Pancreas (tissue), 10 donors: ENCODE measurements at regions not wholly inside any gene's neighbourhood (a gene's known extent, or its start where the extent isn't known, plus 50 kb on each side); places are given as distances from the start of the nearest gene placed in this dataset.

Source experiments
- ATAC-seq, 4 donors: fragments of 200-7000 bp; cut with Tn5 transposase; one replicate each; pipeline versions ENCODE4 v1.8.0 to v1.9.1; 2020; ENCODE audit warnings: mild to moderate bottlenecking in 4 of 4, moderate library complexity in 4 of 4
- DNase-seq, 6 donors: peaks; one replicate each; pipeline ENCODE4 v3.0.0-alpha.2; 2020
- FAIRE-seq: peaks from 2 replicates; lab custom pipeline; 2012; peaks lifted over from hg19 to GRCh38; lab: Jason Lieb, UNC
- H3K27ac ChIP-seq, 4 donors: fragments of 200-600 bp; sonication (generic); 1 replicate in 3 of 4; 2 replicates in 1 of 4; pipeline versions ENCODE4 v1.5.0 to v1.8.0; 2020
- H3K27me3 ChIP-seq, 4 donors: fragments of 200-600 bp; one replicate each; pipeline ENCODE4 v1.8.0; 2021
- H3K36me3 ChIP-seq, 3 donors: fragments of 200-600 bp; sonication (generic) in 1 of 3; one replicate each; pipeline versions ENCODE4 v1.5.0 to v1.8.0; 2020 to 2021
- H3K4me1 ChIP-seq, 3 donors: fragments of 200-600 bp; one replicate each; pipeline ENCODE4 v1.8.0; 2021
- H3K4me3 ChIP-seq, 4 donors: fragments of 200-600 bp; sonication (generic) in 2 of 4; one replicate each; pipeline versions ENCODE4 v1.5.0 to v1.8.0; 2020 to 2021
- H3K9me3 ChIP-seq, 4 donors: fragments of 200-600 bp; one replicate each; pipeline ENCODE4 v1.8.0; 2021
- WGBS, 2 donors: extraction: QIAGEN DNeasy Blood & Tissue Kit; methylation state at CpG; one replicate each; pipeline ENCODE4 v1.1.7; 2013; 5-methylcytosine and 5-hydroxymethylcytosine counted together
- intact Hi-C, 3 donors: fragments of 100-400 bp; cut with DNase I; formaldehyde crosslinking; loops; one replicate each; pipeline versions ENCODE4 v1.11.1 to v1.14.2; 2022
- TF ChIP-seq, protein P1 (sequence below), 4 donors: fragments of 200-600 bp; sonication (generic) in 3 of 4; IDR thresholded peaks; one replicate each; pipeline versions ENCODE4 v1.5.0 to v1.8.0; 2021; ENCODE audit warnings: antibody characterized with exemption in 4 of 4
- donor health status: healthy with polysubstance abuse.
- donor health status: DM: no; HTN: no; CAD: no; lungs with moderate emphysema.
- donor health status: DM: no; HTN: no; CAD: no.
- donor health status: control.
- donor health status: control.
- donor health status: Bipolar disorder and iron deficiency.
- donor health status: DM: yes; HTN: yes; CAD: no.
- donor health status: DM: no; HTN: no; CAD: no.
- donor health status: DM: no; HTN: no; CAD: no.
- donor health status: DM: yes; HTN: yes; CAD: no.

DNA sequence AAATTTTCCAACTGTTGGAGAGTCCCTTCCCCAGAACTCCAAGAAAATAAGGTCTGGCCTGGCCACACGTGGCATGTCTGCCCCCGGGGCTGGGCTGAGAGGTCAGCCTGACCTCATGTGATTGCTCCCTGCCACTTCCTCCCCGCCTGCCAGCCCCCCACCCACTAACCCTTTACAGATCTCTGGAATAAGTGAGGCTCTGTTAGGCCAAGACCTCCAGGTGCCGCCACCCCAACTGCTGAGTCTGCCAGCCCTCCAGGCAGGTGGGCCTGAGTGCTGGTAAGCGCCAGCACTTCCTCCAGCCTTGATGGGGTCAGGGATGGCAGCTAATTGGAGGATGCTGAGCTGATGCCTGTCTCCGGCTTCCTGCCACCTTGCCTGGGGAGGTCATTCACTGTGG, 658.4 kb downstream of the MED13L start:
- no peaks in the 10 kb centered on the region for H3K27me3 ChIP-seq
- H3K9me3 ChIP-seq = no peaks in the 10 kb centered on the region
- DNase-seq (peak in 1 of 6 donors; percentile 41), ATAC-seq (no peak), FAIRE-seq (no peak)
- H3K27ac ChIP-seq = no peak overlapping the region
- H3K4me1 ChIP-seq = no peaks in the 10 kb centered on the region
- no peaks in the 10 kb centered on the region for H3K36me3 ChIP-seq
- WGBS, 2 donors = 64 to 66% methylated on average over 6 of the region's 6 CpGs
- no peak overlapping the region for H3K4me3 ChIP-seq
- intact Hi-C loops = no loop called here
- TF ChIP-seq, protein P1, sequence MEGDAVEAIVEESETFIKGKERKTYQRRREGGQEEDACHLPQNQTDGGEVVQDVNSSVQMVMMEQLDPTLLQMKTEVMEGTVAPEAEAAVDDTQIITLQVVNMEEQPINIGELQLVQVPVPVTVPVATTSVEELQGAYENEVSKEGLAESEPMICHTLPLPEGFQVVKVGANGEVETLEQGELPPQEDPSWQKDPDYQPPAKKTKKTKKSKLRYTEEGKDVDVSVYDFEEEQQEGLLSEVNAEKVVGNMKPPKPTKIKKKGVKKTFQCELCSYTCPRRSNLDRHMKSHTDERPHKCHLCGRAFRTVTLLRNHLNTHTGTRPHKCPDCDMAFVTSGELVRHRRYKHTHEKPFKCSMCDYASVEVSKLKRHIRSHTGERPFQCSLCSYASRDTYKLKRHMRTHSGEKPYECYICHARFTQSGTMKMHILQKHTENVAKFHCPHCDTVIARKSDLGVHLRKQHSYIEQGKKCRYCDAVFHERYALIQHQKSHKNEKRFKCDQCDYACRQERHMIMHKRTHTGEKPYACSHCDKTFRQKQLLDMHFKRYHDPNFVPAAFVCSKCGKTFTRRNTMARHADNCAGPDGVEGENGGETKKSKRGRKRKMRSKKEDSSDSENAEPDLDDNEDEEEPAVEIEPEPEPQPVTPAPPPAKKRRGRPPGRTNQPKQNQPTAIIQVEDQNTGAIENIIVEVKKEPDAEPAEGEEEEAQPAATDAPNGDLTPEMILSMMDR (IDR thresholded peaks at IDR 0.05) = no peak

DNA sequence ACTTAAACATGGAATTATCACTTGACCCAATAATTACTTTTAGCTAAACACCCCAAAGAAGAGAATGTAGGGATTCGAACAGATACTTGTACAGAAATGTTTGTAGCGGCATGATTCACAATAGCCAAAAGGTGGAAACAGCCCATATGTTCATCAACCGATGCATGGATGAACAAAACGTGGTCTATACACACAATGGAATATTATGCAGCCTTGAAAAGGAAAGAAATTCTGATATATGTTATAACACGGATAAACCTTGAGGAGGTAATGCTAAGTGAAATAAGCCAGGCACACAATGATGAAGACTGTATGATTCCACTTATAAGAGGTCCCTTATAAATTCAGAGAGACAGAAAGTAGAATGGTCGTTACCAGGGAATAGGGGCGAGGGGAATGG, 659.4 kb downstream of the MED13L start:
- TF ChIP-seq, protein P1 (IDR thresholded peaks at IDR 0.05) = no peak
- no peak for ATAC-seq
- FAIRE-seq = no peak
- H3K36me3 ChIP-seq = no peaks in the 10 kb centered on the region
- no peaks in the 10 kb centered on the region for H3K27me3 ChIP-seq
- 77 to 85% methylated on average over 7 of the region's 7 CpGs for WGBS, 2 donors
- no peak overlapping the region for H3K4me3 ChIP-seq
- DNase-seq = no peak
- no peaks in the 10 kb centered on the region for H3K4me1 ChIP-seq
- intact Hi-C loops = no loop called here
- no peak overlapping the region for H3K27ac ChIP-seq
- no peaks in the 10 kb centered on the region for H3K9me3 ChIP-seq

DNA sequence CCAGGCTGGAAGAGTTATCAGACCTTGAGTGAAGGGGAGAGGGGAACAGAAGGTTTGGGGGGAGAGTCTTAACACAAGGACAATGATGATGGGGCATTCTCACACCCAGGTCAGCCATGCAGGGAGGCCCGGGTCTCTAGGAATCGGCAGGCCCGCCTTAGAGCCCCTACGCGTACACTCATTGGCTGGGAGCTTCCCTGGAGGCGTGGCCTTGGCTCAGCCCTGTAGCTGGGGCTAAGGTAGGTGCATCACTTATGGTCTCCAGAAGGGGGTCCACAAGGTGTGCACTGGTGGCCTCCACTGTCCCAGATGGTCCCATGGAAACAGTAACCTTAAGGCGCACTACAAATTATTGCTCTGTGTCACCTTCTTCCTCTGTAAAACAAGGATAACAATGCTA, 660.1 kb downstream of the MED13L start:
- no peak for FAIRE-seq
- H3K27ac ChIP-seq = no peak overlapping the region
- no peaks in the 10 kb centered on the region for H3K4me1 ChIP-seq
- no peak for DNase-seq
- WGBS, 2 donors = 82 to 89% methylated on average over 7 of the region's 7 CpGs
- H3K36me3 ChIP-seq = no peaks in the 10 kb centered on the region
- no peak for ATAC-seq
- no peak overlapping the region for H3K4me3 ChIP-seq
- H3K27me3 ChIP-seq = no peaks in the 10 kb centered on the region
- intact Hi-C loops = no loop called here
- TF ChIP-seq, protein P1 (IDR thresholded peaks at IDR 0.05) = no peak
- no peaks in the 10 kb centered on the region for H3K9me3 ChIP-seq

DNA sequence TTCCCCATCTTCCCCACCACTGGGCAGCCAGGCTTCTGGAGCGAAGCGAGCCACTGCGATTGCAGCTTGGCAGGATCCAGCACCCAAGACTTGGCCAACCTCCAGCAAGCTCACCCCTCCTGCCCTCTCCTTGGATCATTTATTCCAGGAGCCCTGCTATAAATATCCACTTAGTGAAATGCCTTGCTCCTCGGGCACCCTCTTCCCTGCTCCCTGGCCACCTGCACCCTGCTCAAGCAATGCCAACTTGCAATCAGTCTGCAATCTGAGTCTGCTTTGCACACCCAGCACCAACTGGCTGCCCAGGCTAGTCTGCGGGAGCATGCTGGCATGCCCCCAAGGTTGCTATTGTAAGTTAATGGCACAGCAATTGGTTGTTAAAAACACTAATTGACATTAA, 666.0 kb downstream of the MED13L start:
- Histone ChIP-seq H3K4me3 (no peak overlapping the region), H3K27me3 (no peaks in the 10 kb centered on the region), H3K27ac (no peak overlapping the region), H3K9me3 (no peaks in the 10 kb centered on the region), H3K36me3 (no peaks in the 10 kb centered on the region), H3K4me1 (no peaks in the 10 kb centered on the region)
- DNase-seq = no peak
- no peak for ATAC-seq
- WGBS, 2 donors = 64 to 76% methylated on average over 5 of the region's 5 CpGs
- TF ChIP-seq, protein P1 (IDR thresholded peaks at IDR 0.05) = no peak
- FAIRE-seq = no peak
- intact Hi-C loops = no loop called here

DNA sequence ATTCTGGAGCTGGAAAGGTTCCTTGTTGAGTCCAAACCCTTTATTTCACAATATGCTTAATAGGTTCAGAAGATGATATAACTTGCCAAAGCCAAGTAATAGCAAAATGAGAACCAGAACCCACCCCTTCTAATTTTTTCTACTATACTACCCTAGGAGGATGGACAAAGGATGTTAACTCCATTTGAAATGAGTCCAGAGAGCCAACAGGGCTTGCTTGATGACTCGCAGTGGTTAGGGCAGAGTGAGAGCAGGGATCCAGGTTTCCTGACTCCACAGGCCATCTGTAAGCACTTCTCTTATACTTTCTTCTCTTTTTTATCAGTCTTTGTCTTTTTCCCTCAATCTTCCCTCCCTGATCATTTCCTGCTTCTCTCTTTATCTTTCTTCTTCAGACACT, 668.1 kb downstream of the MED13L start:
- Histone ChIP-seq H3K4me3 (no peak overlapping the region), H3K27me3 (no peaks in the 10 kb centered on the region), H3K4me1 (no peaks in the 10 kb centered on the region), H3K9me3 (no peaks in the 10 kb centered on the region), H3K27ac (no peak overlapping the region), H3K36me3 (no peaks in the 10 kb centered on the region)
- DNase-seq (no peak), FAIRE-seq (no peak), ATAC-seq (no peak)
- 64 to 73% methylated on average over 1 of the region's 1 CpG for WGBS, 2 donors
- intact Hi-C loops = no loop called here
- TF ChIP-seq, protein P1 (IDR thresholded peaks at IDR 0.05) = no peak
